Nephron progenitor cell (in vitro differentiated cells): ENCODE measurements at regions not wholly inside any gene's neighbourhood (a gene's known extent, or its start where the extent isn't known, plus 50 kb on each side); places are given as distances from the start of the nearest gene placed in this dataset.

Experiments used
- DNase-seq: peaks from one replicate; pipeline ENCODE4 v3.0.0; 2021
- H3K27ac Mint-ChIP-seq: 2 replicates; pipeline ENCODE4 v1.8.0; 2021; ENCODE audit warnings: mild to moderate bottlenecking, moderate library complexity, mixed read lengths
- H3K27me3 Mint-ChIP-seq: 2 replicates; pipeline ENCODE4 v1.8.0; 2021; ENCODE audit warnings: mild to moderate bottlenecking, low read depth, mixed read lengths; ENCODE audit not compliant: poor library complexity
- H3K36me3 Mint-ChIP-seq: 2 replicates; pipeline ENCODE4 v1.8.0; 2021; ENCODE audit warnings: low read depth, mixed read lengths
- H3K4me1 Mint-ChIP-seq: 2 replicates; pipeline ENCODE4 v1.8.0; 2021; ENCODE audit warnings: mixed read lengths
- H3K4me3 Mint-ChIP-seq: 2 replicates; pipeline ENCODE4 v1.8.0; 2021; ENCODE audit warnings: mild to moderate bottlenecking, moderate library complexity, mixed read lengths
- H3K9me3 Mint-ChIP-seq: 2 replicates; pipeline ENCODE4 v1.8.0; 2021; ENCODE audit warnings: mild to moderate bottlenecking, moderate library complexity, mixed read lengths
- TF ChIP-seq, protein P1 (sequence below): fragments of 200-600 bp; sonication (generic); IDR thresholded peaks from 2 replicates; pipeline ENCODE4 v1.5.0; 2021; ENCODE audit warnings: antibody characterized with exemption

DNA sequence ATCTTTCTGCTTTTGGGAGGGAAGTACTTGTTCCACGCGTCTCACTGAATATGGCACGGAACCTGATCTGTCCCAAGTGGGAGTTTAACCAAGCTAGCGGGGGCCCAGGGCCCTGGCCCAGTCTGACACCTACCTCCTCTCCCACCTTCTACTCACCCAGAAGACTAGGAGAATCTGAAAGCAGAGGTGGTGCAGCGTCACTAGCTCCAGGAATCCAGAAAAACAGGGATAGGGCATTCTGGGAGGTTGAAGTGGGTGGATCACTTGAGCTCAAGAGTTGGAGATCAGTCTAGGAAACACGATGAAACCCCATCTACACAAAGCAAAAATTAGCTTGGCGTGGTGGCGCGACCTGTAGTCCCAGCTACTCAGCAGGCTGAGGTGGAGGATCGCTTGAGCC is 163.5 kb upstream of the ZNF267 start:
- Mint-ChIP-seq H3K27ac (no peak overlapping the region), H3K4me1 (peaks cover 12% of the 10 kb centered on the region), H3K4me3 (no peak overlapping the region), H3K36me3 (peaks cover 24% of the 10 kb centered on the region), H3K9me3 (peaks cover 11% of the 10 kb centered on the region), H3K27me3 (peaks cover 3% of the 10 kb centered on the region)
- DNase-seq = no peak
- TF ChIP-seq, protein P1, sequence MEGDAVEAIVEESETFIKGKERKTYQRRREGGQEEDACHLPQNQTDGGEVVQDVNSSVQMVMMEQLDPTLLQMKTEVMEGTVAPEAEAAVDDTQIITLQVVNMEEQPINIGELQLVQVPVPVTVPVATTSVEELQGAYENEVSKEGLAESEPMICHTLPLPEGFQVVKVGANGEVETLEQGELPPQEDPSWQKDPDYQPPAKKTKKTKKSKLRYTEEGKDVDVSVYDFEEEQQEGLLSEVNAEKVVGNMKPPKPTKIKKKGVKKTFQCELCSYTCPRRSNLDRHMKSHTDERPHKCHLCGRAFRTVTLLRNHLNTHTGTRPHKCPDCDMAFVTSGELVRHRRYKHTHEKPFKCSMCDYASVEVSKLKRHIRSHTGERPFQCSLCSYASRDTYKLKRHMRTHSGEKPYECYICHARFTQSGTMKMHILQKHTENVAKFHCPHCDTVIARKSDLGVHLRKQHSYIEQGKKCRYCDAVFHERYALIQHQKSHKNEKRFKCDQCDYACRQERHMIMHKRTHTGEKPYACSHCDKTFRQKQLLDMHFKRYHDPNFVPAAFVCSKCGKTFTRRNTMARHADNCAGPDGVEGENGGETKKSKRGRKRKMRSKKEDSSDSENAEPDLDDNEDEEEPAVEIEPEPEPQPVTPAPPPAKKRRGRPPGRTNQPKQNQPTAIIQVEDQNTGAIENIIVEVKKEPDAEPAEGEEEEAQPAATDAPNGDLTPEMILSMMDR = no peak

GRCh38 chr16:31710880-31711279 is 162.7 kb upstream of the ZNF267 start:
- Mint-ChIP-seq H3K27me3 (peaks cover 3% of the 10 kb centered on the region), H3K27ac (no peak overlapping the region), H3K4me1 (peaks cover 19% of the 10 kb centered on the region), H3K4me3 (no peak overlapping the region), H3K36me3 (peaks cover 31% of the 10 kb centered on the region), H3K9me3 (peaks cover 18% of the 10 kb centered on the region)
- TF ChIP-seq, protein P1 = no peak
- DNase-seq = no peak

DNA sequence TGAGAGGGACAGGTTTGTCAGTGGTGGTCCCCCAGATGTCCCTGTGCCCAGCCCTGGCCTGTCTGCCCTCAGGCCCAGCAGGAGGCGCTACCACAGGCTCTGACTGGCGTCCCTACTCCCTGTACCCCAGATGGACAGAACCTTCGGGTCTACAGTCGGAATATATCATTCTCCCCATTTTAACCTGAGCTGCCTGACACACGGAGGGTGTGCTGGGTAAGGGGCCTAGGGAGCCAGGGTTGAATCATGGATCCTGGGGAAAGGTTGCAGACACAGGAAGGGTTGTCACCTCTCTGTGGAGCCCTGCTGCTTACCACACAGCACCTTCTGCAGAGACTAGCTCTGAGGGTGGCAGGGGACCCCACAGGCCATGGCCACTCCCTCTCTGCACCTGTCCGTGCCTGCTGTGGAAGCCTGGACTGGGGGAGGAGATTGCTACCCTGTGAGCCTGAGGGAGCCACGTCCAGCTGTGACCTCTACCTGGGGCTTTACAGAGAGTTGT is 162.2 kb upstream of the ZNF267 start:
- Mint-ChIP-seq H3K27ac (no peak overlapping the region), H3K4me1 (peaks cover 19% of the 10 kb centered on the region), H3K36me3 (peaks cover 37% of the 10 kb centered on the region), H3K9me3 (peaks cover 23% of the 10 kb centered on the region), H3K27me3 (peaks cover 3% of the 10 kb centered on the region), H3K4me3 (no peak overlapping the region)
- no peak for DNase-seq
- TF ChIP-seq, protein P1 = no peak

DNA sequence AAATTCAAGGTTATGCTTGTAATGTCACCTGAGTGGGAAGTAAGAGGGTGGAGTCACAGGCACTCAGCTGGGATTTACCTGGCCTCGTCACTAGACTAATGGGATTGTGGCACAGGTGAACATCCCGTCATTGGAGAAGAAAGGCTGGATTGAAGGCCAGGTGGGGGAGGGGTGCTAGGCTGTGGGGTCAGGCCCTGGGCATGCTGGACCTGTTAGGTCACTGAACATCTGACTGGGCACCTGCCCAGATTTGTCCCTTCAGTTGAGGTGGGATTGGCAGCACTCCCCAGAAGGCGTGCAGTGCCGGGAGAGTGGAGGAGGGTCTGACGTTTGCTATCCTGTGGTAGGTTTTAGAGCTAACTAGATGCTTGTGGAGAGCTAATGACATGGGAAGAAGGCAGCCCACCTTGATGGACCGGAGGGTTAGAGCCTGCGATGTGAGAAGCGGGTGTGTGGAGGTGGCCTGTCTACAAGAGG is 161.5 kb upstream of the ZNF267 start:
- H3K4me3 Mint-ChIP-seq = peak overlapping the region; percentile 6
- H3K9me3 Mint-ChIP-seq = peaks cover 31% of the 10 kb centered on the region
- H3K4me1 Mint-ChIP-seq = peaks cover 19% of the 10 kb centered on the region
- H3K36me3 Mint-ChIP-seq = peaks cover 44% of the 10 kb centered on the region
- H3K27ac Mint-ChIP-seq = no peak overlapping the region
- no peak for DNase-seq
- peaks cover 3% of the 10 kb centered on the region for H3K27me3 Mint-ChIP-seq
- TF ChIP-seq, protein P1 = no peak

DNA sequence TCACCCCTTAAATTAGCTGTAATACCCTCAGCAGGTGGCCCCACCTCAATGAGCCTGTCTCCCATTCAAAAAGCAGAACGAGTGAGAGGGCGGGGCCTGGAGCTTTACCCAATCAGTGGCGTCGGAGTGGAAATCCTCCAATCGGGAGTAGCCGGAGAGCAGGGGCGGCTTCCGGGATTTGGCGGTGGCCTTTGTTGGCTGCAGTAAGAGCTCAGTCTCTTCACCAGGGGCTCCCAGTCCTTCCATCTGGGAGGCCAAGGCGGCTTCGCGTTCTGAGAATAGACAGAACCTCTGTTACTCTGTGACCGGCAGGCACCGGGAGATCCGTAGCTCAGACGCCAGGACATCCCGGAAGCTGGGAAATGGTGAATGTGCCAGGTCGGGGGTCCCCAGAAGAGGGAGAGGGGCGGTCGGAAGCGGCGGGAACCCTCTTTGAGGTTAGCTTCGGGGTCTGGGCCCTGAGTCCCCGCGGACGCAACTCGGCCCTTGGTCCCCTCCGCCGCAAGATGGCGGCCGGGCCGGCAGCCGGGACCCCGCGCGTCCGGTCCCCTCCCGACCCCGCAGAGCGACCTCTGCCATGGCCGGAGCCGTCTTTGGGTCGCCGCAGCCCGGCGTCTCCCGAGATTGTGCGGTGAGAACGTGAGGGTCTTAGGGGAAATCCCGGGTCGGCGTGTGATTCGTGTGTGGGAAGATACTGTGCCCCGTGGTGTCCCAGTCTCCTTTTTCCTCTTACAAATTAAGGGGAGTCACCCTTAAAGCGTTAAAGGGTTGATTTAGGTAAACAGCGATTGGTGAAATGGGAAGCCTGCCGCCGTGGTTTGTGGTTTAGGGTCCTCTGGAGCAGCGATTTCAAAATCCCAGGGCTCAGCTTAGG is 160.3 kb upstream of the ZNF267 start:
- Mint-ChIP-seq H3K4me1 (peaks cover 19% of the 10 kb centered on the region), H3K4me3 (peak overlapping the region; percentile 100), H3K9me3 (peaks cover 40% of the 10 kb centered on the region), H3K27me3 (peaks cover 3% of the 10 kb centered on the region), H3K36me3 (peaks cover 45% of the 10 kb centered on the region), H3K27ac (peak overlapping the region; percentile 100)
- peak; percentile 90 for DNase-seq
- TF ChIP-seq, protein P1 = no peak
